WI38 (cell line): ENCODE measurements at regions not wholly inside any gene's neighbourhood (a gene's known extent, or its start where the extent isn't known, plus 50 kb on each side); places are given as distances from the start of the nearest gene placed in this dataset.

Source experiments
- H3K4me3 ChIP-seq: 2 replicates; pipeline ENCODE4 v1.5.1; 2011; ENCODE audit warnings: low read depth, mild to moderate bottlenecking, control low read depth, low read length
- TF ChIP-seq, protein P1 (sequence below): IDR thresholded peaks from 2 replicates; pipeline ENCODE4 v1.5.1; 2012; ENCODE audit warnings: low read depth, mild to moderate bottlenecking, control low read depth, low read length

DNA sequence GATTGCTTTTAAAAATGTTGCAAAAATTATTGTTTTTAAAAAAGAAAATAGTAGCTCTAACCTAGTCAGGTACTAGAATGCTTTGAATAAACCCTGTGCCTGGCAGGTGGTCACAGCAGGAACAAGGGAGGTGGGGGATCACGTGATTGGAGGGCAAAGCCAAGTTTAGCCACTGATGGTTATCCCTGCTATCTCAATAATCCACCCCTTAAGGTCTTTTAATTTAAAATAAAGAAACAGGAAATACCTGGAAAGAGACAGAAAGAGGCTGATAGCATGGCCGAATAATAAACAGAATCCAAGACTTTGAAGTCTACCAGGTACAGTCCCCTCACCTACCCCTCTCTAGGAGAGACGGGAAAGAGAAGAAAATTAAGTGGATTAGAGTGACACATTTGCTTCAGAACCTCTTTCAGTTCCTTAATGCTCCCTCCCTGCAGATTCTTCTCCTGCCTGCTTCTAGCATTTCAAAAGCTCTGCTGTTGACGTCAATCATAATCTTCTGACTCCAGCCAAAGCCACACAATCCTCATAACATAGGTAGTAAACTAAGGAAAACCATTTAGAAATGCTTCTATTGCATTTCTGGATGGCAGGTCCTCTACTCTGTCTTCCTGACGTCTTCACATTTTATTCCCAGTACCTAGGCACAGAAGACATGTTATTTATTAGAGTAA lies 303.4 kb upstream of the MME start:
- H3K4me3 ChIP-seq = no peak overlapping the region
- TF ChIP-seq, protein P1, sequence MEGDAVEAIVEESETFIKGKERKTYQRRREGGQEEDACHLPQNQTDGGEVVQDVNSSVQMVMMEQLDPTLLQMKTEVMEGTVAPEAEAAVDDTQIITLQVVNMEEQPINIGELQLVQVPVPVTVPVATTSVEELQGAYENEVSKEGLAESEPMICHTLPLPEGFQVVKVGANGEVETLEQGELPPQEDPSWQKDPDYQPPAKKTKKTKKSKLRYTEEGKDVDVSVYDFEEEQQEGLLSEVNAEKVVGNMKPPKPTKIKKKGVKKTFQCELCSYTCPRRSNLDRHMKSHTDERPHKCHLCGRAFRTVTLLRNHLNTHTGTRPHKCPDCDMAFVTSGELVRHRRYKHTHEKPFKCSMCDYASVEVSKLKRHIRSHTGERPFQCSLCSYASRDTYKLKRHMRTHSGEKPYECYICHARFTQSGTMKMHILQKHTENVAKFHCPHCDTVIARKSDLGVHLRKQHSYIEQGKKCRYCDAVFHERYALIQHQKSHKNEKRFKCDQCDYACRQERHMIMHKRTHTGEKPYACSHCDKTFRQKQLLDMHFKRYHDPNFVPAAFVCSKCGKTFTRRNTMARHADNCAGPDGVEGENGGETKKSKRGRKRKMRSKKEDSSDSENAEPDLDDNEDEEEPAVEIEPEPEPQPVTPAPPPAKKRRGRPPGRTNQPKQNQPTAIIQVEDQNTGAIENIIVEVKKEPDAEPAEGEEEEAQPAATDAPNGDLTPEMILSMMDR = no peak

DNA sequence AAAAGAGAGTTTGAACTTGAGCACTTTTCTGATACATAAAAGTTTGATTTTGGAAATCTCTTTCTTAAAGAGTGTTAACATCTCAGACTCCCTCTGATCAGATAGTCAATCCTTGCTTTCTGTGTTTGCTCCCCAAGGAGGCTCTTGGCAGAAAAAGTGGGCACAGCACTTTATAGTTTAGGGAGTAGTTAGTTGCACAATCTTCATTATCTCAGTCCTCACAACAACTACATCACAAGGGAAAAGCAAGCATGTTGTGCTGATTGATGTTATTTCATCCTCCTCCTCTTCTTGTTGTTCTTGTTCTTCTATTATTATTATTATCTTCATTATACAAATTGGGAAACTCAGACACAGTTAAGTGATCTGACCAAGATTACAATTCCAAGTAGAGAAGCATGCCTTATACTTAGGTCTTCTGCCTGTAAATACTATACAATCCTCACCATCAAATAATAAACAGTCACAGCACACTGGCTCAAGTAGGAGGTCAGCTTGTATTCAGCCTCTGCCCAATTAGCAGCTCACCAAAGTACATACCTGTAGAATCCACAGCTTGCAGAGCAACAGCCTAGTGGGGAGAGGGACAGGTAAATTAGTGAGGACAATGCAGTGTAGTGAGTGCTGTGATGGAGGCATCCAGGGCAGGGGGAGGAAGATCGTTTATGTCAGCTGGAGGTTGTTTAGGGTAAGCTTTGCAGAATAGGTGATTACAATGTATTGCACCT lies 304.1 kb upstream of the MME start:
- TF ChIP-seq, protein P1 = no peak

DNA sequence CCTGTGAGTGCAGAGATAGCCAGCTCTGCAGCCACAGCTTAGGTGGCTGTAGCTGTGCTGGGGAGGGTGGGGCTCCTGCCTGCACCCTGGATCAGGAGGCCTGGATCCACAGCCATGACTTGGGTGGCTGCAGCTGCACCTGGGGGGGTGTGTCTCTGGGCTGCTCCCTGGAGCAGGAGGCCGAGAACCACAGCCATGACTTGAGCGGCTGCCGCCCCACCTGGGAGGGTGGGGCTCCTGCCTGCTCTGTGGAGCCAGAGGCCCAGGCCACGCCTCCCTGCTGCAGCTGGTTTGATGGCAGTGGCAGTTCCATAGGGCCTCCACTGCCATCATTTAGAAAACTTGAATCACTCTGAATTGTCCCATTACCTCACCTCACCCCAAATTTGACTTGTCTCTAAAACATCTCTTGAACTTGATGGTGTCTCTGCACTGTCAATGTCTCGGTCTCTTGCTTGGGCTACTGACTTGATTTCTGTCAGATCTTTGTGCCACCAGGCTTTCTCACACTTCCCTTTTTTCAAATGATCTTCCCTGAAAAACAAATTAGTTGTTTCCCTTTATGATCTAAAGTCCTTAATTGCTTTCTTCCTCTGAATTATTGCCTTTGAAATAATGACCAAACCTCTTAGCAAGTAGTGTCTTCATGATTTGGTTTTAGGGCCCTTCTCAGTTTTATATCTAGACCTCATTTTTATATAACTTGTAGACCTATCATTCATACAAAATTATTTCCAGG lies 313.2 kb upstream of the MME start:
- no peak overlapping the region for H3K4me3 ChIP-seq
- TF ChIP-seq, protein P1 = no peak

More for the DNA sequence above, 304.1 kb upstream of the MME start:
- H3K4me3 ChIP-seq = no peak overlapping the region

DNA sequence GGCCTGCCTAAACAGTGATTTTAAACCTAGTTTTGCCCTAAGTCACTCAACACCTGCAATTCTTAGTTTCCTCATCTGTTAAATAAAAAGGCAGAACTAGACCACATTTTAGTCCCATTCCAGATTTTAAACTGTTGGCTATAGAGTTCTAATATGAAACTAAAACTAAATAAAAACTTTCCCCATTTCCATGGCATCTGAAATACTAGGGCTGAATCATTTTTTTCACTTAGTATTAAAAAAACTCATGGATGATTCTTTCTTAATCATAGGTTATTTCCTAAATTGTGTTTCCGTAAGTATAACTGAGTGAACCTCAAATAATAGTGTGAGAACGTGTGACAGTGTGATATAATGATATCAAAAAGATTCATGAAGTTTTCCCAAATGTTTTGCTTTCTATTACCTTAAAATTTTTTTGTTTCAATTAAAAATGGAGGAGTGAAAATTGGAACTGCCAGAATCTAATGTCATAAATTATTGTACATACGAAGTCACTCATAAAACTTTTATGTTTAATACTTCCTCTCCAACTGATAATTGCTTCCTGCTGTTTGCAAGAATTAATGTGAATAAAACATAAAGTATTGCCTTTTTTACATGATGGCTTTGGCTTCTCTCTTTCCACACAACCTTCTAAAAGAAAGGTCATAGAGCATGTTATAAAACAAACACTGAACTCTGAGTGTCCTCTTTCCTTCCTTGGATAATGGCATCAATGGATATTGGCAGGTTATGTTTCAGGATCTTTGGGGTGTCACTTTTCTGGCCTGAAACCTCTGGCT lies 315.1 kb upstream of the MME start:
- TF ChIP-seq, protein P1 = no peak
- no peak overlapping the region for H3K4me3 ChIP-seq

DNA sequence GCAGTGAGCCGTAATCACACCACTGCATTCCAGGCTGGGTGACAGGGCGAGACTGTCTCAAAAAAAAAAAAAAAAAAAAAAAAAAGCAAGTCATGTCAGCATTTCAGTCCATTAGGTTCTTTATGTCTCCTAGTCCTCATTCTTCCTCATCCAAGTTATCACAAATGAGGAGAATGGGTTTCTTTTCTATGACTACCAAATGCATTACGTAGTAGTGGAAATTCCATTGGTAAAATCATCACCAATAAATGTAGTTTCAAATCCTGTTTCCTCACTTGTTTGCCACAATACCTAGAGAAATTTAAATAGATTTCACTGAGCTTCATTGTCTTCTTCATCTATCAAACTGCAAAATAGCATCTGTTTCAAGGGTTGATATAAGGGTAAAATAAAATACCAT lies 317.6 kb upstream of the MME start:
- no peak overlapping the region for H3K4me3 ChIP-seq
- TF ChIP-seq, protein P1 = no peak

DNA sequence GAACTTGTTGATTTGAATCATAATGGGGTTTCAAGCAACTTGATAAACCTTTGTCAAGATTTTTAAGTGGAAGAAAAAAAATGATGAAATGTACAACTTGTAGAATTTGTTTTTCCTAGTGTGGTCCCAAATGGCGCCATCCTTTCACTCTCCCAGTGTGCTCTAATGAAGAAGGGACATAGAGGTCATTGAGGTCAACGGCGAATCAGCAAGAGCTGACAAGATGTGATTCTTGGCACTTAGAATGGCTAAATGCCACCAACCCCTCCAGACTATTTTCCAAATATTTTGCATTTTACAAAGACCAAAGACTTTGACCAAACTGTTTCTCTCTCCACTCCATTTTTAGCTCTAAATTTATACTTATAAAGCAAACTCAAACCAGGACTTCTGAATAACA lies 320.2 kb upstream of the MME start:
- no peak overlapping the region for H3K4me3 ChIP-seq
- TF ChIP-seq, protein P1 = no peak
